GM23338 (cell line): ENCODE measurements at regions not wholly inside any gene's neighbourhood (a gene's known extent, or its start where the extent isn't known, plus 50 kb on each side); places are given as distances from the start of the nearest gene placed in this dataset.

Experiments used
- ATAC-seq: fragments of 200-7000 bp; cut with Tn5 transposase; 3 replicates; pipeline ENCODE4 v1.9.1; 2020
- DNase-seq: peaks from one replicate; pipeline ENCODE4 v3.0.0-alpha.2; 2015; ENCODE audit warnings: low spot score
- H2AFZ ChIP-seq: fragments of 200-600 bp; sonication (generic); 2 replicates; pipeline ENCODE4 v1.8.0; 2016; ENCODE audit warnings: antibody characterized with exemption, mild to moderate bottlenecking, moderate library complexity
- H3F3A ChIP-seq: fragments of 200-600 bp; sonication (generic); replicated peaks from 2 replicates; pipeline ENCODE4 v1.8.0; 2017; ENCODE audit warnings: antibody characterized with exemption, mixed run types, low read depth
- H3K27ac ChIP-seq: fragments of 200-600 bp; sonication (generic); 2 replicates; pipeline ENCODE4 v1.6.1; 2016; ENCODE audit warnings: low read depth
- H3K27me3 ChIP-seq: fragments of 200-600 bp; sonication (generic); 2 replicates; pipeline ENCODE4 v1.8.0; 2016; ENCODE audit warnings: mild to moderate bottlenecking, mixed run types, moderate library complexity; ENCODE audit not compliant: insufficient read depth
- H3K36me3 ChIP-seq: fragments of 200-600 bp; sonication (generic); 2 replicates; pipeline ENCODE4 v1.8.0; 2016; ENCODE audit warnings: mild to moderate bottlenecking; ENCODE audit not compliant: insufficient read depth
- H3K4me1 ChIP-seq: fragments of 200-600 bp; sonication (generic); 2 replicates; pipeline ENCODE4 v1.8.0; 2016; ENCODE audit warnings: mild to moderate bottlenecking, moderate library complexity; ENCODE audit not compliant: insufficient read depth
- H3K4me2 ChIP-seq: fragments of 200-600 bp; sonication (generic); 2 replicates; pipeline ENCODE4 v1.7.1; 2017; ENCODE audit warnings: mixed run types
- H3K4me3 ChIP-seq: fragments of 200-600 bp; sonication (generic); 2 replicates; pipeline ENCODE4 v1.6.1; 2016; ENCODE audit warnings: mixed run types
- H3K79me2 ChIP-seq: fragments of 200-600 bp; sonication (generic); replicated peaks from 2 replicates; pipeline ENCODE4 v1.8.0; 2017; ENCODE audit warnings: mild to moderate bottlenecking; ENCODE audit not compliant: insufficient read depth
- H3K9me2 ChIP-seq: fragments of 200-600 bp; sonication (generic); 2 replicates; pipeline ENCODE4 v1.8.0; 2017; ENCODE audit not compliant: insufficient read depth
- H4K20me1 ChIP-seq: fragments of 200-600 bp; sonication (generic); replicated peaks from 2 replicates; pipeline ENCODE4 v1.8.0; 2017; ENCODE audit warnings: mild to moderate bottlenecking; ENCODE audit not compliant: insufficient read depth
- H3K27ac Mint-ChIP-seq: 2 replicates; pipeline ENCODE4 v1.8.0; 2020; ENCODE audit warnings: inconsistent platforms, mild to moderate bottlenecking, moderate library complexity, mixed read lengths
- H3K27me3 Mint-ChIP-seq: 3 replicates; pipeline ENCODE4 v1.8.0; 2022; ENCODE audit warnings: low read depth, mild to moderate bottlenecking, moderate library complexity, mixed read lengths, inconsistent platforms; ENCODE audit not compliant: insufficient read depth, poor library complexity
- H3K36me3 Mint-ChIP-seq: 3 replicates; pipeline ENCODE4 v1.8.0; 2021; ENCODE audit warnings: low read depth, mild to moderate bottlenecking, inconsistent platforms, moderate library complexity, mixed read lengths
- H3K4me1 Mint-ChIP-seq: 3 replicates; pipeline ENCODE4 v1.8.0; 2020; ENCODE audit warnings: mild to moderate bottlenecking, inconsistent platforms, mixed read lengths
- H3K4me3 Mint-ChIP-seq: 3 replicates; pipeline ENCODE4 v1.8.0; 2021; ENCODE audit warnings: moderate library complexity, mild to moderate bottlenecking, inconsistent platforms, mixed read lengths
- H3K9me3 Mint-ChIP-seq: 3 replicates; pipeline ENCODE4 v1.8.0; 2020; ENCODE audit warnings: moderate library complexity, mild to moderate bottlenecking, inconsistent platforms, mixed read lengths
- CREB1 ChIP-seq: fragments of 250-450 bp; sonication (Bioruptor Pico); IDR thresholded peaks from 2 replicates; pipeline ENCODE4 v1.5.0; 2020; ENCODE audit warnings: low read depth, mild to moderate bottlenecking, moderate library complexity
- ETS1 ChIP-seq: IDR thresholded peaks from 2 replicates; pipeline ENCODE4 v1.6.1; 2016; ENCODE audit warnings: antibody characterized with exemption
- JUNB ChIP-seq: IDR thresholded peaks from one replicate; pipeline ENCODE4 v1.6.1; 2016; ENCODE audit warnings: antibody characterized with exemption; ENCODE audit not compliant: unreplicated experiment
- POLR2AphosphoS5 ChIP-seq: IDR thresholded peaks from 2 replicates; pipeline ENCODE4 v1.6.1; 2016; ENCODE audit warnings: antibody characterized with exemption, low read depth
- REST ChIP-seq: IDR thresholded peaks from one replicate; pipeline ENCODE4 v1.6.1; 2018; ENCODE audit warnings: antibody characterized with exemption; ENCODE audit not compliant: unreplicated experiment
- ZNF331 ChIP-seq: fragments of 250-450 bp; sonication (Bioruptor Pico); IDR thresholded peaks from 2 replicates; pipeline ENCODE4 v1.5.0; 2020; ENCODE audit warnings: low read depth, mild to moderate bottlenecking, moderate library complexity
- ZNF462 ChIP-seq: fragments of 250-450 bp; sonication (Bioruptor Pico); IDR thresholded peaks from 2 replicates; pipeline ENCODE4 v1.5.0; 2020; ENCODE audit warnings: mild to moderate bottlenecking, moderate library complexity

DNA sequence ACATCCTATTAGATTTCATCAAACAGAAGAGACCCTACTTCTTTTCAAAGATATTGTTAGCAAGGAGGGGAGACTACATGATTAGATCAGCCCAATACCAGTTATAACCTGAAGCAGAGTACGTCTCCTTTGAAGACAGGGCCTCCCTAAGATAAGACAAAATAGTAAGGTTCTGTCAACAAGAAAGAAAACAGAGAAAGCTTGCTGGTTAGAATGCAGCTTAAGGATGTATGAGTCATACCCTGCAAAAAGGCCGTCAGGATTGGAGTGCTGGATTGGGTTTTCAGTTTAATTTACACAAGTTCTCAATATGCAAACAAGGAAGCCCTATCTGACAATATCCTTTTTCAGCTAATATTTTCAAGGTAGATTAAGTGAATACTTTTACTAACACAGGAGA is 1581.2 kb upstream of the WWC1 start:
- Histone ChIP-seq H2AFZ (no peak overlapping the region), H3K27ac (no peak overlapping the region), H3K36me3 (no peaks in the 10 kb centered on the region), H3K4me2 (no peak overlapping the region), H3K9me2 (0 out of 2 replicates have a peak, but pooled peaks cover 4% of the 10 kb centered on the region), H3F3A (no peaks in the 10 kb centered on the region), H3K4me1 (peaks cover 21% of the 10 kb centered on the region), H3K79me2 (no peaks in the 10 kb centered on the region), H3K27me3 (no peaks in the 10 kb centered on the region), H3K4me3 (no peak overlapping the region), H4K20me1 (no peaks in the 10 kb centered on the region)
- Mint-ChIP-seq H3K36me3 (peaks cover 2% of the 10 kb centered on the region; the same call in 1 of the 3 replicates), H3K4me1 (peaks cover 23% of the 10 kb centered on the region), H3K27ac (no peak overlapping the region; the same call in 1 of the 2 replicates), H3K4me3 (no peak overlapping the region), H3K27me3 (peaks cover 4% of the 10 kb centered on the region), H3K9me3 (peaks cover 5% of the 10 kb centered on the region; the same call in 2 of the 3 replicates)
- TF ChIP-seq JUNB: no peak
- no peak for TF ChIP-seq POLR2AphosphoS5
- TF ChIP-seq ETS1: no peak
- no peak for TF ChIP-seq ZNF331
- TF ChIP-seq REST: no peak
- TF ChIP-seq ZNF462 (CRISPR knock-in tag): no peak
- no peak for TF ChIP-seq CREB1 (CRISPR knock-in tag)
- DNase-seq (no peak), ATAC-seq (no peak)
